ENCODE measurements at regions not wholly inside any gene's neighbourhood (a gene's known extent, or its start where the extent isn't known, plus 50 kb on each side); places are given as distances from the start of the nearest gene placed in this dataset.
"Not testable (repeated sequence)": the region's sequence is repeated elsewhere in the genome, so short reads cannot be mapped to it uniquely, and the experiment has no call there.

- no peak for DNase-seq (ENCODE audit: low read depth)
These were observed 54.9 kb upstream of the NBPF3 start for GRCh38 chr1:21385022-21385421.

GRCh38 chr1:21384620-21385019 is 55.3 kb upstream of the NBPF3 start:
- DNase-seq (ENCODE audit: low read depth): no peak

- no peak for DNase-seq (ENCODE audit: low read depth)
These were observed 56.0 kb upstream of the NBPF3 start for GRCh38 chr1:21383785-21384401.

- DNase-seq (ENCODE audit: low read depth): no peak
These were observed 58.6 kb upstream of the NBPF3 start for GRCh38 chr1:21381354-21381753.

- DNase-seq (ENCODE audit: low read depth): not testable (repeated sequence)
These were observed 59.8 kb upstream of the NBPF3 start for GRCh38 chr1:21380147-21380546.

- no peak for DNase-seq (ENCODE audit: low read depth)
These were observed 60.4 kb upstream of the NBPF3 start for GRCh38 chr1:21379571-21379970.

- DNase-seq (ENCODE audit: low read depth): no peak
These were observed 61.0 kb upstream of the NBPF3 start for GRCh38 chr1:21378705-21379494.

- no peak for DNase-seq (ENCODE audit: low read depth)
These were observed 67.6 kb upstream of the NBPF3 start for GRCh38 chr1:21372383-21372782.

- no peak for DNase-seq (ENCODE audit: low read depth)
These were observed 70.0 kb upstream of the NBPF3 start for GRCh38 chr1:21369905-21370304.

GRCh38 chr1:21368515-21369289 is 71.2 kb upstream of the NBPF3 start:
- peak; percentile 75 for DNase-seq (ENCODE audit: low read depth)

- DNase-seq (ENCODE audit: low read depth): not testable (repeated sequence)
These were observed 71.9 kb upstream of the NBPF3 start for GRCh38 chr1:21367973-21368514.

- DNase-seq (ENCODE audit: low read depth): no peak
These were observed 73.6 kb upstream of the NBPF3 start for GRCh38 chr1:21366288-21366687.

- no peak for DNase-seq (ENCODE audit: low read depth)
These were observed 74.8 kb upstream of the ECE1 start for GRCh38 chr1:21365036-21365435.

GRCh38 chr1:21362096-21362495 is 71.8 kb upstream of the ECE1 start:
- no peak for DNase-seq (ENCODE audit: low read depth)

GRCh38 chr1:21361506-21361905 is 71.2 kb upstream of the ECE1 start:
- DNase-seq (ENCODE audit: low read depth): no peak

GRCh38 chr1:21357161-21357560 is 66.9 kb upstream of the ECE1 start:
- no peak for DNase-seq (ENCODE audit: low read depth)

- DNase-seq (ENCODE audit: low read depth): no peak
These were observed 65.7 kb upstream of the ECE1 start for GRCh38 chr1:21355956-21356355.

- no peak for DNase-seq (ENCODE audit: low read depth)
These were observed 62.3 kb upstream of the ECE1 start for GRCh38 chr1:21352586-21352985.

- no peak for DNase-seq (ENCODE audit: low read depth)
These were observed 61.6 kb upstream of the ECE1 start for GRCh38 chr1:21351901-21352300.

GRCh38 chr1:21350202-21350885 is 60.1 kb upstream of the ECE1 start:
- DNase-seq (ENCODE audit: low read depth): no peak

GRCh38 chr1:21349693-21350092 is 59.4 kb upstream of the ECE1 start:
- DNase-seq (ENCODE audit: low read depth): no peak

GRCh38 chr1:21347072-21347581 is 56.9 kb upstream of the ECE1 start:
- no peak for DNase-seq (ENCODE audit: low read depth)

Data from stromal cell of bone marrow (primary cell).